Breast epithelium (tissue), 3 donors: ENCODE measurements at regions not wholly inside any gene's neighbourhood (a gene's known extent, or its start where the extent isn't known, plus 50 kb on each side); places are given as distances from the start of the nearest gene placed in this dataset.

Source experiments
- CTCF ChIP-seq, 3 donors: fragments of 450-650 bp; IDR thresholded peaks; one replicate each; pipeline ENCODE4 v1.5.1; 2016 to 2017; ENCODE audit warnings: antibody characterized with exemption in 3 of 3, mild to moderate bottlenecking in 3 of 3, moderate library complexity in 3 of 3
- POLR2A ChIP-seq: fragments of 450-650 bp; IDR thresholded peaks from one replicate; pipeline ENCODE4 v1.6.1; 2016; ENCODE audit warnings: antibody characterized with exemption, mild to moderate bottlenecking, moderate library complexity

DNA sequence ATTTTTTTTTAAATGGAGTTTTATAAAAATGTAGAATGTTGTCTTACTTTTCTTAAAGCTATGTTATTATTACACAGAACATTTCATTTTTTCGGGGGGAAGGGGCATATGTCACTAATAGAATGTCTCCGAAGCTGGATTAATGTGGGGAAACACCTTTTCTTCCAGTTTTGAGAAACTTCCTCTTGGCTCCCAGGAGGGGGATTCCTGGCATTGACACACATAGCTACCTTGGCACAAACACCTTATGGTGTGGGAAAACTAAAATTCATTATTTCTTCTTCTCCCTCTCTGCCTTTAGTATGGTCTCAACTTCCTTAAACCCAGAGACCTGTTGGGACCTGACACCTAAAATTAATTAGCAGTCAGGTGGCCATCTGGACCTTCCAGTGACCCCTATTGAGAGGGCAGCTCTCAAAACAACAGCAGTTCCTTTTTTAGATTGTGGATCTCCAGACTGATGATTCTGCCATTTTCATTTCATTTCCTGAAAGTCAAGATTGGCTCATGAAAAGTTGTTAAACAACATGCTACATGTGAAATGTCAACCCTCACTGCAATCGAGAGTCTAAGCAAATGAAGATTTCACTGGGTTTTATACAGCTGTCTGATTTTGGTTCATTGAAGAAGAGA, 70.1 kb upstream of the EDEM3 start:
- TF ChIP-seq CTCF (IDR thresholded peaks at IDR 0.05) (no peak), POLR2A (no peak)
